ENCODE measurements at regions not wholly inside any gene's neighbourhood (a gene's known extent, or its start where the extent isn't known, plus 50 kb on each side); places are given as distances from the start of the nearest gene placed in this dataset.

GRCh38 chr11:30172883-30173311 lies 57.9 kb upstream of the FSHB start:
- Mint-ChIP-seq H3K36me3 (ENCODE audit: low read depth) (peaks cover 21% of the 10 kb centered on the region), H3K4me3 (no peak overlapping the region), H3K27ac (no peak overlapping the region), H3K9me3 (peaks cover 24% of the 10 kb centered on the region), H3K4me1 (no peaks in the 10 kb centered on the region), H3K27me3 (ENCODE audit: insufficient read depth, low read depth, poor library complexity) (no peaks in the 10 kb centered on the region)
- no peak for TF ChIP-seq STAT1 (IDR thresholded peaks at IDR 0.05; ENCODE audit: unreplicated experiment)
- no peak for TF ChIP-seq ZNF462 (CRISPR knock-in tag; IDR thresholded peaks at IDR 0.05)
- TF ChIP-seq EZH2 (IDR thresholded peaks at IDR 0.05; ENCODE audit: low read depth, unreplicated experiment): no peak
- Histone ChIP-seq H3F3A (replicated peaks; ENCODE audit: low read depth) (no peaks in the 10 kb centered on the region), H3K79me2 (replicated peaks; ENCODE audit: insufficient read depth) (no peaks in the 10 kb centered on the region), H3K27me3 (ENCODE audit: insufficient read depth) (no peaks in the 10 kb centered on the region), H3K4me1 (ENCODE audit: insufficient read depth) (no peaks in the 10 kb centered on the region), H3K4me2 (no peak overlapping the region), H3K9me2 (ENCODE audit: insufficient read depth) (no peaks in the 10 kb centered on the region), H2AFZ (no peak overlapping the region), H4K20me1 (replicated peaks; ENCODE audit: insufficient read depth) (no peaks in the 10 kb centered on the region), H3K36me3 (ENCODE audit: insufficient read depth) (no peaks in the 10 kb centered on the region), H3K4me3 (no peak overlapping the region), H3K27ac (ENCODE audit: low read depth) (no peak overlapping the region)
- DNase-seq (ENCODE audit: low spot score) (no peak), ATAC-seq (no peak)

GRCh38 chr11:30174265-30175020 lies 56.4 kb upstream of the FSHB start:
- Histone ChIP-seq H3K4me3 (no peak overlapping the region), H4K20me1 (replicated peaks; ENCODE audit: insufficient read depth) (no peaks in the 10 kb centered on the region), H3K79me2 (replicated peaks; ENCODE audit: insufficient read depth) (no peaks in the 10 kb centered on the region), H2AFZ (no peak overlapping the region), H3K9me2 (ENCODE audit: insufficient read depth) (no peaks in the 10 kb centered on the region), H3K4me2 (no peak overlapping the region), H3K27ac (ENCODE audit: low read depth) (no peak overlapping the region), H3K4me1 (ENCODE audit: insufficient read depth) (no peaks in the 10 kb centered on the region), H3K36me3 (ENCODE audit: insufficient read depth) (no peaks in the 10 kb centered on the region; the same call in 1 of the 2 replicates), H3K27me3 (ENCODE audit: insufficient read depth) (no peaks in the 10 kb centered on the region), H3F3A (replicated peaks; ENCODE audit: low read depth) (no peaks in the 10 kb centered on the region)
- H3K36me3 Mint-ChIP-seq (ENCODE audit: low read depth): peaks cover 36% of the 10 kb centered on the region
- H3K27ac Mint-ChIP-seq: no peak overlapping the region
- no peaks in the 10 kb centered on the region for H3K4me1 Mint-ChIP-seq
- H3K9me3 Mint-ChIP-seq: peaks cover 40% of the 10 kb centered on the region
- peaks cover 4% of the 10 kb centered on the region for H3K27me3 Mint-ChIP-seq (ENCODE audit: insufficient read depth, low read depth, poor library complexity)
- ATAC-seq: no peak
- DNase-seq (ENCODE audit: low spot score): no peak
- no peak overlapping the region for H3K4me3 Mint-ChIP-seq
- no peak for TF ChIP-seq NANOG (IDR thresholded peaks at IDR 0.05; ENCODE audit: borderline replicate concordance)
- TF ChIP-seq ETS1 (IDR thresholded peaks at IDR 0.05): no peak
- no peak for TF ChIP-seq POLR2AphosphoS5 (IDR thresholded peaks at IDR 0.05; ENCODE audit: low read depth)
- TF ChIP-seq REST (IDR thresholded peaks at IDR 0.05; ENCODE audit: unreplicated experiment): no peak
- no peak for TF ChIP-seq CREB1 (CRISPR knock-in tag; IDR thresholded peaks at IDR 0.05; ENCODE audit: low read depth)

All from GM23338 (cell line).